K562 (cell line): ENCODE measurements at regions not wholly inside any gene's neighbourhood (a gene's known extent, or its start where the extent isn't known, plus 50 kb on each side); places are given as distances from the start of the nearest gene placed in this dataset.

ENCODE experiments used
- ATAC-seq: fragments of 200-7000 bp; cut with Tn5 transposase; 3 replicates; pipeline ENCODE4 v1.9.1; 2020; ENCODE audit warnings: moderate library complexity
- BruUV-seq: library from RNA; stranded (reverse); fragments of 400-500 nt; replicated peaks from 2 replicates; lab custom pipeline; 2021; lab: Mats Ljungman, UMichigan
- CTCF ChIA-PET: fragments of 300-600 bp; formaldehyde crosslinking; extraction: SDS; loops from one replicate; lab custom pipeline; 2021; ENCODE audit warnings: low intra/inter-chr PET ratio; lab: Yijun Ruan, JAX
- POLR2A ChIA-PET: fragments of 300-600, 350-650 bp; sonication (Branson Sonifier 250); formaldehyde crosslinking; extraction: SDS; loops from one replicate; lab custom pipeline; 2021; ENCODE audit warnings: antibody characterized with exemption, inconsistent platforms; lab: Yijun Ruan, JAX
- DNase-seq, 4 experiments: peaks; one replicate each; pipeline versions ENCODE4 v3.0.0 to v3.0.0-alpha.2; 2011 to 2018; ENCODE audit warnings: low spot score in 3 of 4, mixed read lengths in 3 of 4; ENCODE audit errors: extremely low read depth in 1 of 4
- FAIRE-seq: peaks from 2 replicates; lab custom pipeline; 2011; peaks lifted over from hg19 to GRCh38; lab: Jason Lieb, UNC
- H2AFZ ChIP-seq: 2 replicates; pipeline ENCODE4 v1.6.0; 2011; ENCODE audit warnings: low read depth, low read length, control low read depth, inconsistent platforms
- H3K27ac ChIP-seq: fragments of 200-600 bp; 3 replicates; pipeline ENCODE4 v1.8.0; 2011; ENCODE audit warnings: low read depth, mild to moderate bottlenecking, control low read depth, inconsistent platforms, low read length, moderate library complexity, mixed read lengths; ENCODE audit errors: extremely low read depth
- H3K27me3 ChIP-seq, 2 experiments: fragments of 300-600 bp in 1 of 2; 2 replicates in 1 of 2; 3 replicates in 1 of 2; pipeline versions ENCODE4 v1.6.0 to v1.8.0; 2011; ENCODE audit warnings: inconsistent platforms in 2 of 2, low read length in 2 of 2, mild to moderate bottlenecking in 1 of 2, mixed read lengths in 1 of 2, moderate library complexity in 1 of 2; ENCODE audit not compliant: control insufficient read depth in 2 of 2, insufficient read depth in 2 of 2
- H3K36me3 ChIP-seq: fragments of 300-600 bp; 3 replicates; pipeline ENCODE4 v1.8.0; 2011; ENCODE audit warnings: mild to moderate bottlenecking, low read length, inconsistent platforms; ENCODE audit not compliant: control insufficient read depth, insufficient read depth
- H3K4me1 ChIP-seq, 2 experiments: fragments of 200-600 bp in 1 of 2; replicated peaks in 1 of 2; 2 replicates in 1 of 2; 3 replicates in 1 of 2; pipeline versions ENCODE4 v1.5.1 to v1.8.0; 2011; ENCODE audit warnings: inconsistent platforms in 2 of 2, low read length in 2 of 2, mild to moderate bottlenecking in 1 of 2, mixed read lengths in 1 of 2, moderate library complexity in 1 of 2; ENCODE audit not compliant: control insufficient read depth in 2 of 2, insufficient read depth in 2 of 2
- H3K4me2 ChIP-seq: 2 replicates; pipeline ENCODE4 v1.6.1; 2011; ENCODE audit warnings: low read length, control low read depth, inconsistent platforms, mixed read lengths; ENCODE audit not compliant: insufficient read depth
- H3K4me3 ChIP-seq: fragments of 200-600 bp; sonication (generic), shearing (Covaris generic); 2 replicates; pipeline ENCODE4 v1.5.1; 2016; ENCODE audit warnings: control low read depth, inconsistent platforms
- H3K79me2 ChIP-seq: fragments of 200-600 bp; 3 replicates; pipeline ENCODE4 v1.8.0; 2011; ENCODE audit warnings: low read length, inconsistent platforms; ENCODE audit not compliant: control insufficient read depth, insufficient read depth
- H3K9ac ChIP-seq, 2 experiments: 2 replicates each; pipeline versions ENCODE4 v1.6.0 to v1.6.1; 2011; ENCODE audit warnings: low read depth in 2 of 2, low read length in 2 of 2, control low read depth in 1 of 2, inconsistent platforms in 1 of 2, mild to moderate bottlenecking in 1 of 2, mixed read lengths in 1 of 2; ENCODE audit not compliant: insufficient read depth in 1 of 2
- H3K9me1 ChIP-seq: one replicate; pipeline ENCODE4 v1.6.0; 2011; ENCODE audit warnings: inconsistent platforms, mild to moderate bottlenecking, low read length, moderate library complexity; ENCODE audit not compliant: control insufficient read depth, insufficient read depth
- H3K9me3 ChIP-seq: replicated peaks from 2 replicates; pipeline ENCODE4 v1.5.1; 2011; ENCODE audit warnings: low read depth, low read length, inconsistent platforms; ENCODE audit not compliant: control insufficient read depth, insufficient read depth
- H4K20me1 ChIP-seq: replicated peaks from 2 replicates; pipeline ENCODE4 v1.6.1; 2011; ENCODE audit warnings: low read length, inconsistent platforms, mixed read lengths; ENCODE audit not compliant: control insufficient read depth, insufficient read depth
- ARHGAP35 ChIP-seq: fragments of 450-650 bp; IDR thresholded peaks from 2 replicates; pipeline ENCODE4 v1.6.1; 2018; ENCODE audit not compliant: partially characterized antibody
- CBX5 ChIP-seq: IDR thresholded peaks from 2 replicates; pipeline ENCODE4 v1.6.1; 2014; ENCODE audit warnings: low read depth, borderline replicate concordance
- PHB ChIP-seq: fragments of 250-450 bp; sonication (Bioruptor Pico); IDR thresholded peaks from 2 replicates; pipeline ENCODE4 v1.5.0; 2021
- RBBP5 ChIP-seq: fragments of 200-600 bp; sonication (generic); IDR thresholded peaks from 2 replicates; pipeline ENCODE4 v1.6.1; 2012; ENCODE audit warnings: borderline replicate concordance, mild to moderate bottlenecking, low read length, control low read depth, inconsistent platforms; ENCODE audit not compliant: insufficient read depth, poor library complexity, severe bottlenecking
- STAT5A ChIP-seq: IDR thresholded peaks from 2 replicates; pipeline ENCODE4 v1.6.1; 2012; ENCODE audit warnings: low read length, inconsistent platforms, borderline replicate concordance
- ZNF133 ChIP-seq: fragments of 250-450 bp; sonication (Bioruptor Pico); IDR thresholded peaks from 2 replicates; pipeline ENCODE4 v1.4.0; 2020; ENCODE audit warnings: mild to moderate bottlenecking
- WGBS: fragments of 100-300 bp; shearing (Covaris generic); methylation state at CpG from one replicate; pipeline ENCODE4 v1.1.6; 2016; ENCODE audit warnings: low coverage, mixed read lengths; ENCODE audit not compliant: insufficient coverage; ENCODE audit errors: missing lambda C conversion rate; 5-methylcytosine and 5-hydroxymethylcytosine counted together
- in situ Hi-C: fragments of 300-500 bp; cut with MboI; formaldehyde crosslinking; loops from 4 replicates; pipeline ENCODE4 v1.15.0; 2018; ENCODE audit warnings: inconsistent platforms, mixed read lengths
- intact Hi-C: fragments of 100-400 bp; cut with micrococcal nuclease; formaldehyde crosslinking; loops from 2 replicates; pipeline ENCODE4 v1.14.2; 2022
- TF ChIP-seq, protein P1 (sequence below), 2 experiments: fragments of 450-650 bp in 1 of 2; sonication (generic) in 1 of 2; formaldehyde crosslinking in 1 of 2; IDR thresholded peaks; 2 replicates each; pipeline versions ENCODE4 v1.7.1 to v1.9.0; 2016 to 2022; ENCODE audit warnings: inconsistent platforms in 1 of 2, mild to moderate bottlenecking in 1 of 2, missing genetic modification reagents in 1 of 2
- TF ChIP-seq, protein P2 (sequence below), 2 experiments: fragments of 450-650 bp; IDR thresholded peaks; 2 replicates each; pipeline ENCODE4 v1.6.1; 2016
- TF ChIP-seq, protein P3 (sequence below): fragments of 450-650 bp; IDR thresholded peaks from 2 replicates; pipeline ENCODE4 v1.6.1; 2016; ENCODE audit warnings: borderline replicate concordance

DNA sequence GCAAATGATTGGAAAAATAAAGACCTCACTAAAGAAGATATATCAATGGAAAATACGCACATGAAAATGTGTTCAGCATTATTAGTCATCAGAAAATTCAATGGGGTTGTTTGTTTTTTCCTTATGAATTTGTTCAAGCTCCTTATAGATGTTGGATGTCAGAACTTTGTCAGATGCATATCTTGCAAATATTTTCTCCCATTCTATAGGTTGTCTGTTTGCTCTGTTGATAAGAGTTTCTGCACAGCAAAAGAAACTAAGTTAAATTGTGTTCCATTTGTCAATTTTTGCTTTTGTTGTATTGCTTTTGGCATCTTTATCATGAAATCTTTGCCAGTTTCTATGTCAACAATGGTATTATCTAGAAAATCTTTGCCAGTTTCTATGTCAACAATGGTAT, 633.9 kb upstream of the CHORDC1 start:
- WGBS: 0% methylated on average over 1 of the region's 1 CpG
- no peak for FAIRE-seq
- Histone ChIP-seq H3K36me3 (no peaks in the 10 kb centered on the region), H3K9me1 (no peaks in the 10 kb centered on the region), H3K4me3 (no peak overlapping the region), H3K4me2 (no peak overlapping the region), H3K27me3 (no peaks in the 10 kb centered on the region), H2AFZ (no peak overlapping the region), H3K4me1 (no peaks in the 10 kb centered on the region), H4K20me1 (no peaks in the 10 kb centered on the region), H3K9ac (no peak overlapping the region), H3K27ac (no peak overlapping the region), H3K79me2 (no peaks in the 10 kb centered on the region), H3K9me3 (0 out of 2 replicates have a peak, but pooled peaks cover 2% of the 10 kb centered on the region)
- CTCF ChIA-PET: no interaction called here
- in situ Hi-C loops (no loop called here), intact Hi-C loops (no loop called here)
- DNase-seq: no peak
- no TSS peak for BruUV-seq
- ATAC-seq: no peak
- POLR2A ChIA-PET: no interaction called here
- TF ChIP-seq, protein P1, sequence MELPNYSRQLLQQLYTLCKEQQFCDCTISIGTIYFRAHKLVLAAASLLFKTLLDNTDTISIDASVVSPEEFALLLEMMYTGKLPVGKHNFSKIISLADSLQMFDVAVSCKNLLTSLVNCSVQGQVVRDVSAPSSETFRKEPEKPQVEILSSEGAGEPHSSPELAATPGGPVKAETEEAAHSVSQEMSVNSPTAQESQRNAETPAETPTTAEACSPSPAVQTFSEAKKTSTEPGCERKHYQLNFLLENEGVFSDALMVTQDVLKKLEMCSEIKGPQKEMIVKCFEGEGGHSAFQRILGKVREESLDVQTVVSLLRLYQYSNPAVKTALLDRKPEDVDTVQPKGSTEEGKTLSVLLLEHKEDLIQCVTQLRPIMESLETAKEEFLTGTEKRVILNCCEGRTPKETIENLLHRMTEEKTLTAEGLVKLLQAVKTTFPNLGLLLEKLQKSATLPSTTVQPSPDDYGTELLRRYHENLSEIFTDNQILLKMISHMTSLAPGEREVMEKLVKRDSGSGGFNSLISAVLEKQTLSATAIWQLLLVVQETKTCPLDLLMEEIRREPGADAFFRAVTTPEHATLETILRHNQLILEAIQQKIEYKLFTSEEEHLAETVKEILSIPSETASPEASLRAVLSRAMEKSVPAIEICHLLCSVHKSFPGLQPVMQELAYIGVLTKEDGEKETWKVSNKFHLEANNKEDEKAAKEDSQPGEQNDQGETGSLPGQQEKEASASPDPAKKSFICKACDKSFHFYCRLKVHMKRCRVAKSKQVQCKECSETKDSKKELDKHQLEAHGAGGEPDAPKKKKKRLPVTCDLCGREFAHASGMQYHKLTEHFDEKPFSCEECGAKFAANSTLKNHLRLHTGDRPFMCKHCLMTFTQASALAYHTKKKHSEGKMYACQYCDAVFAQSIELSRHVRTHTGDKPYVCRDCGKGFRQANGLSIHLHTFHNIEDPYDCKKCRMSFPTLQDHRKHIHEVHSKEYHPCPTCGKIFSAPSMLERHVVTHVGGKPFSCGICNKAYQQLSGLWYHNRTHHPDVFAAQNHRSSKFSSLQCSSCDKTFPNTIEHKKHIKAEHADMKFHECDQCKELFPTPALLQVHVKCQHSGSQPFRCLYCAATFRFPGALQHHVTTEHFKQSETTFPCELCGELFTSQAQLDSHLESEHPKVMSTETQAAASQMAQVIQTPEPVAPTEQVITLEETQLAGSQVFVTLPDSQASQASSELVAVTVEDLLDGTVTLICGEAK (IDR thresholded peaks at IDR 0.05): no peak
- TF ChIP-seq, protein P1 (CRISPR knock-in tag; IDR thresholded peaks at IDR 0.05): no peak
- no peak for TF ChIP-seq PHB (CRISPR knock-in tag)
- TF ChIP-seq, protein P2, sequence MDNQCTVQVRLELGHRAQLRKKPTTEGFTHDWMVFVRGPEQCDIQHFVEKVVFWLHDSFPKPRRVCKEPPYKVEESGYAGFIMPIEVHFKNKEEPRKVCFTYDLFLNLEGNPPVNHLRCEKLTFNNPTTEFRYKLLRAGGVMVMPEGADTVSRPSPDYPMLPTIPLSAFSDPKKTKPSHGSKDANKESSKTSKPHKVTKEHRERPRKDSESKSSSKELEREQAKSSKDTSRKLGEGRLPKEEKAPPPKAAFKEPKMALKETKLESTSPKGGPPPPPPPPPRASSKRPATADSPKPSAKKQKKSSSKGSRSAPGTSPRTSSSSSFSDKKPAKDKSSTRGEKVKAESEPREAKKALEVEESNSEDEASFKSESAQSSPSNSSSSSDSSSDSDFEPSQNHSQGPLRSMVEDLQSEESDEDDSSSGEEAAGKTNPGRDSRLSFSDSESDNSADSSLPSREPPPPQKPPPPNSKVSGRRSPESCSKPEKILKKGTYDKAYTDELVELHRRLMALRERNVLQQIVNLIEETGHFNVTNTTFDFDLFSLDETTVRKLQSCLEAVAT (IDR thresholded peaks at IDR 0.05): no peak
- no peak for TF ChIP-seq ZNF133 (CRISPR knock-in tag)
- TF ChIP-seq ARHGAP35: no peak
- TF ChIP-seq CBX5: no peak
- TF ChIP-seq, protein P3, sequence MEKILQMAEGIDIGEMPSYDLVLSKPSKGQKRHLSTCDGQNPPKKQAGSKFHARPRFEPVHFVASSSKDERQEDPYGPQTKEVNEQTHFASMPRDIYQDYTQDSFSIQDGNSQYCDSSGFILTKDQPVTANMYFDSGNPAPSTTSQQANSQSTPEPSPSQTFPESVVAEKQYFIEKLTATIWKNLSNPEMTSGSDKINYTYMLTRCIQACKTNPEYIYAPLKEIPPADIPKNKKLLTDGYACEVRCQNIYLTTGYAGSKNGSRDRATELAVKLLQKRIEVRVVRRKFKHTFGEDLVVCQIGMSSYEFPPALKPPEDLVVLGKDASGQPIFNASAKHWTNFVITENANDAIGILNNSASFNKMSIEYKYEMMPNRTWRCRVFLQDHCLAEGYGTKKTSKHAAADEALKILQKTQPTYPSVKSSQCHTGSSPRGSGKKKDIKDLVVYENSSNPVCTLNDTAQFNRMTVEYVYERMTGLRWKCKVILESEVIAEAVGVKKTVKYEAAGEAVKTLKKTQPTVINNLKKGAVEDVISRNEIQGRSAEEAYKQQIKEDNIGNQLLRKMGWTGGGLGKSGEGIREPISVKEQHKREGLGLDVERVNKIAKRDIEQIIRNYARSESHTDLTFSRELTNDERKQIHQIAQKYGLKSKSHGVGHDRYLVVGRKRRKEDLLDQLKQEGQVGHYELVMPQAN: no peak
- TF ChIP-seq RBBP5: no peak
- TF ChIP-seq STAT5A: no peak
